GM11168 (cell line): ENCODE measurements at regions not wholly inside any gene's neighbourhood (a gene's known extent, or its start where the extent isn't known, plus 50 kb on each side); places are given as distances from the start of the nearest gene placed in this dataset.
"Not testable (repeated sequence)": the region's sequence is repeated elsewhere in the genome, so short reads cannot be mapped to it uniquely, and the experiment has no call there.

Experiments
- in situ Hi-C: fragments of 300-500 bp; cut with MboI; formaldehyde crosslinking; loops from one replicate; pipeline ENCODE4 v1.12.0; 2022; ENCODE audit warnings: low sequenced_read_pairs; ENCODE audit not compliant: unreplicated experiment

DNA sequence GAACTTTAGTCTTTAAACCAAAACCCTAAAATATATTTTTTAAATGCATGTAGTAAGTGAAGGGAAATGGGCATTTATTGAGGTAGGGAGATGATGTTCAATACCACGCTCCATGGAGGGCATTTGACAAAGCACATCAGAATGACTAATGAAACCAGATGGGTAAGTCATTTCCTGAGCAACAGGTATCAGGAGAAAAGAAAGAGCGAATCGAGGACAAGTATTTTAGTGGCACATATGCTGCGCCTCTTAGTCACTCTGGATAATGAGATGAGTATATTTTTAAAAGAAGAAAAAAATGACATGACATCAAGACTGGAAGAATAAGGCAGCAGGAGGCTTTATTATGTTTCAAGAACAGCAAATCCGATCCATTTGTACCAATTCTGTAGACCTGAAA lies 129.0 kb upstream of the ARHGEF3 start:
- in situ Hi-C loops: no loop called here

DNA sequence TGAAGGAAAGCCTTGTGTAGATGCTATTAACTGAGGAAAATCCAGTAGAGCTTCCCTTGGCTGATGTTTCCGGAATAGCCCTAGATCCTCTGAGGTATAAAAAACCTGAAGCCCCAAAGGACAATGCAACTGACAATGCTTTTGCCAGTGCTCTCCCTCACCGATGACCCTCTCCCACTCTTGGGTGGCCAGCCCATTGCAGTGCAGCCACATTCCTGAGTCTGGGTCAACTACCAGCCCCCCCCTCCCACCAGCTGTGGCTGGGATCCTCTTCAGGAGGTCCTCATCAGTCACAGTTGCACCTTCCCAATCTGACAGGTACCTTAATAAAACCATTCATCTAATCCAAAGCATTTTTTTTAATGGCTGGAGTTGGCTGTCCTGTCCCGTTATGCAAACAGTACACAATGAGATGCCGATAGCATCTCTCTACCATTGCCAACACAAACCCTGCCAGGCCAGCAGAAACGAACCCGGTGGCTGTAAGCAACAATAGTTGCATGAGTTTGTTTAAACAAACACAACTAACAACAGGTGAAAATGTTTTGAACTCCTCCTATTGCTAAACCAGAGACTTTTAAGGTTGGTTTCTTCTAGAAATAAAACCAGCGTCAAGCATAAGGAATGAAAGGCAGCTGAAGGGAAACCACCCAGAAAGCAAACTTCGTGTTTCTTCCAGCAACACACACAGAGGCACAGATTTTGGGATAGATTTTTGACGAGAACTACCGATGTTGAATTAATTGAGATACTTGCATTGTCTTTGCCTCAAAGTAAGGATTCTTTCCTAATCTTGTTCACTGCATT lies 128.3 kb upstream of the ARHGEF3 start:
- in situ Hi-C loops: no loop called here

DNA sequence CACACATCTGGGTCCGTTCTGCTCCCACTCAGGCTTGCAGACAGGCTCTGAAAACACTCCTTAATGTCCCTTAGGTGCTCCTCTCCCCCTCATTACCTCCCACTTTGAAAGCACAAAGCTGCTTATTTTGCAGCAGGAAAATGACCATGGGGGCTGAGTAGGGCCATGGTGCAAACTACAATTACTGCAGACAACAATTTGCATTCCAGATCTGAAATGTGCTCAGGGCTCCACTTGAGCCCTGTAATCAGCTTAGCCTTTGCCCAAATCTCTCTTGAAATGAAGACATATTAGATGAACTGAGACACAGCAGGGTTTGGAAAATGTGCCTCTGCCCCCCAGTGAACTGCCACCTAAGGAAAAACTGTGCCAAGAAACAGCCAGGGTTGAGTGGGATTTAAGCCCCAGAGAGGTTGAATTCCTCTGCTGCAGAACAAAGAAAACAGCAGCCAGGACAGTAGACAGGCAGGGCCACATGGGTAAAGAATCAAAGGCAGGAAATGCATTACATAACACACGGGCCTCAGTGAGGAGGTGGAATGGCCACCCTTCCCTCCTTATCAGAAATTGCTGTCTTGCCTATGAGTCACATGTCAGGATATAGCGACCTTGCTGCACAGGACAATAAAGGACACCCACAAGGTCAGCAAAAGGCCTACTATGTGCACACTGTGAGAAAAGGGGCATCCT lies 126.8 kb upstream of the ARHGEF3 start:
- in situ Hi-C loops: no loop called here

DNA sequence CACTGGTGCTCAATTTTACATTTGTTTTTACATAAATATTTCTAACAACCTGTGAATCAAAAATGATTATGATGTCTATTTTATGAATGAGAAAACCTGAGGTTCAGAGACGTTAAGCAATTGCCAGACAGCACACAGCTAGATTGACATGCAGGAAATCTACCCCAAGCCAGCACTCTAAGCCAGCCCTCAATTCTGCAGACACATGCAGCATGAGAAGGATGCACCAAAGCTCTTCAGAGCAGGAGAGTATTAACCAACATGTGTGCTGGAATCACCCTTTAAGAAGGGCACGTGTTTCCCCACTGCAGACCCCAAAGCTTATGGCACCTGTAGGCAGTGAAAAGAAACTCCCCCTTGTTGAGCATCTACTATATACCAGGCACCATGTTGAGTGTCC lies 126.1 kb upstream of the ARHGEF3 start:
- in situ Hi-C loops: no loop called here

DNA sequence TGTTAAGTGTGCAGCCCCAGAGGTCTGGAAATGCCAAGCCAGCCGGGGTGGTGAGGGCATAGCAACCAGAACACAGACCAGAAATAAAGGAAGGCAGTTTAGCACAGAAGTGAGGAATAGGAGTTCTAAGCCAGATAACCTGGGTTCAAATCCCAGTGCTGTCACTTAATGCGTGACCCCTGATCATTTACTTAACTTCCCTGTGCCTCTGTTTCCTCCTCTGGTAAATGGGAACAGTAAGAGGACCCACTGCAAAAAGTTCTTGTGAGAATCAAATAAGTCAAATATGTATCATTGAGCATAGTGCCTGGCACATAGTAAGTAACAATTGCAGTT lies 125.2 kb upstream of the ARHGEF3 start:
- in situ Hi-C loops: no loop called here

DNA sequence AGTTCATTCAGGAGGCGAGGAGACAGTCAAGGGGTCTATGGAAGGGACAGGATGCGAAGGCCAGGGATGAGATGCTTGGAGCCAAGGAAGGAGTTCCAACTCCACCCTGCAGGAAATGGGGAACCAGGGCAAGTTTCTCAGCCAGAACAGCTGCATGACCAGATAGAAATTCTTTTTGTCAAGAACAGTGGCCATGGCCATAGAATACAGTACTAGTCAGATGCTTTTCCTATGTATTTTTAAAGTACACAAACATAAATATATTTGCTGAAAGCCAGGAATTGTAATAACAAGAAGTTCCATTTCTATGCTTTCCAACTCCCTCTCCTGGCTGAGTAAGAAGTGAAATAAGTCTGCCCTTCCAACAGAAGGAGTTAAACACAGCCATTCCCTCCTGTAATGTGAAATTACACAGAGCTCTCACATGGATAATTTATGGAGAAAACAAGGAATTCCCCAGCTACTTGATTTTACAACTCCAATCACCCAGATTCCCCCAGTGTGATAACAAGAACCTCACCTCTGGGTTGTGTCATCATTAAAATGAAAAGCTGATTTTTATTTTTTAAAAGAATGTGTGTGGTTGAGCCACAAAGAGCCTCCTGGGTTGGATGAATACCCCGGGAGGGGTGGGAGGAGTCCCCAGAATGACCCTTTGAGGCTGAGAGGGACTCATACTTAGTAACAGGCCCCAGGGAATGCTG lies 124.6 kb upstream of the ARHGEF3 start:
- in situ Hi-C loops: no loop called here

DNA sequence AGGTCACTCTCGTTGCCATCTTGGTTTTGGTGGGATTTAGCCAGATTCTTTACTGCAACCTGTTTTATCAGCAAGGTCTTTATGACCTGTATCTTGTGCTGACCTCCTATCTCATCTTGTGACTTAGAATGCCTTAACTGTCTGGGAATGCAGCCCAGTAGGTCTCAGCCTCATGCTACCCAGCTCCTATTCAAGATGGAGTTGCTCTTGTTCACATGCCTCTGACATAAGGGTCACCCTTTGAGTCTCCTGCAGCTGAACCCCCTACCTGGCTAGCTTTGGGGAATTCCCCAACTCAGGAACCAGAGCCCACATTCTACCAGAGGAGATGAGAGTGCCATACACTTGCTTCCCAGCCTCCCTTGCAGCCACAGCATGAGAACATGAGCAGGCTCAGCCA lies 123.0 kb upstream of the ARHGEF3 start:
- in situ Hi-C loops: not testable (repeated sequence)

DNA sequence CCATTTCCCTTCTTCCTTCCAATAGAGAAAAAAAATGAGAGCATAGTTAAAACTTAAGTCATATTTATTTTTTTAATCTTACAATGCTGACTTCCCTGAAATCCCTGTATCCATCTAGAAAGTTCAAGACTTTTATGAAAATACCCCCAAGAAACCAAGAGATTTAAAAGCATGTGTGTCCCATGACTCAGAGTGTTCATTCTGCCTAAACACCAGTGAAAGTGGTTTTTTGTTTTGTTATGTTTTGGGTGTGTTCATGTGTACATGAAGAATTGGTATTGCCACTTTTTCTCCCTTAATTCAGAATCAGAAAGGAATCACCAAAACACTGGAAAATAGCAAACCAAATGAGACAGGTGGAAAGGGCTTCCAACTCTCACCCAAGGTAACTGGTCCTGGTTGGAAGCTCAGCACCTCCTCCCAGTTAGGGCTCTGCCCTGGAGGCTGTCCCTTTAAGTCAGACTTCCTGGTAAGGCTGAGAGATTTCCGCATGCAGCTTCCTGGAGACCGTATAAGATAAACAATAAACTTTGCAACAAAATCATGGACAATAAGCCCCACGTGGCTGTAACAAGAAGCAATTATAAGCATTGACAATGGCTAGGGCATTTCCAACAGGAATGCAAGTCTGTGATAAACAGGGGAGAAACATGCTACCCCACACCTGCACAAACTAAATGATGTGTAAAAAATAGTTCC lies 121.9 kb upstream of the ARHGEF3 start:
- in situ Hi-C loops: no loop called here

DNA sequence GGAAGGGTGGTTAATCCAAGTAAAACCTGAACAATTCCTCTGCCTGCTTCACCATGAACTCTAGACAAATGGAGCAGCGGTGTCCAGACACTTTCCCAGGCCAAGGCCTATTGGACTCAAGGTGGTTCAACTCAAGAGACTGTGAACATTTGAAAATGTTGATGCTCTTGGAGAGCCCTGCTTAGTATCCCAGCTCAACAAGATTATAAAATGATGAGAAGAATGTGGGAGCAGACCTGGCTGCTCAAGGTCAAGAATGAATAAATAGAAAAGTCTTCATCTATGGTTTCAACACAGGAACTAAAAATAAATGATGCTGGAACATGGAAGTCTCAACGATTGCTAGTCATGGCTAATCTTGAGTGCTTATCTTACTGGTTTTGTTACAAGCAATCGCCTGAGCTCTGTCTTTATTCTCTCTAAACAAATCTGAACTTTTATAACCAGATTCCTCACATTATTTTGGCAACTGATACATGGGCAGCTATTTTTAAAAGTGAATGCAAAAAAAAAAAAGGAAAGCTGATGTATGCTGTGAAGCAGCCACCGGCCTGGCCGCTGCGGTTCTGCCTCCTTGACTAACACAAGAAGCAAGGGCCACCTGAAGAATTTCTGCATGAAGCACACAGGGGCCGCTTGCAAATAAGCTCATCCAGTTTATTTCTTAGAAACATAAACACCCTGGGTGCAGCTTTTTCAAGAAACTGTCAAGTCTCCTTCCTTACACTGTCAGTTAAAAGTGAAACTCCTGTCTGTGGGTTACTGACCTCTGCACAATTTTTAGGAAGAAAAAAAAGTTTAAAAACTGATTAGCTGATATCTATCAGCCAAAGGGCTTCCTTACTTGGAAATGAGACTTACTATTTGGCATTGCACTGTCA lies 120.1 kb upstream of the ARHGEF3 start:
- in situ Hi-C loops: no loop called here

DNA sequence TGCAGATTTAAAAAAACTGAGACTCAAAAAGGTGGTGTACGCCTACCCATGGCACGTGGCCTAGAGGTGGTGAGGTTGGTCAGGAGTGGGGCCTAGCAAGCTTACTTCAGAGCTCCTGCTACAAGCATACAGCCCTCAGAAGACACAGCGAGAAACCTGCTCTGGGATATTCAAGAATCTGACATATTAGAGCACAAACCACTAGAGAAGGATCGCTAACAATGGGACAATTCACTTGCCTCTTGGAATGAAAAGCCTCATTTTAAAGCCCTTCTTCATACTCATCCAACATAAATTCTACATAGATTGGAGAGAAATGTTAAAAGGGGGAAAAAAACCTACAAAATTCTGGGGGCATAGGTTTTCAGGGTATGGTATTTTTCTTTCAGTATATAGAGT lies 118.0 kb upstream of the ARHGEF3 start:
- in situ Hi-C loops: no loop called here

DNA sequence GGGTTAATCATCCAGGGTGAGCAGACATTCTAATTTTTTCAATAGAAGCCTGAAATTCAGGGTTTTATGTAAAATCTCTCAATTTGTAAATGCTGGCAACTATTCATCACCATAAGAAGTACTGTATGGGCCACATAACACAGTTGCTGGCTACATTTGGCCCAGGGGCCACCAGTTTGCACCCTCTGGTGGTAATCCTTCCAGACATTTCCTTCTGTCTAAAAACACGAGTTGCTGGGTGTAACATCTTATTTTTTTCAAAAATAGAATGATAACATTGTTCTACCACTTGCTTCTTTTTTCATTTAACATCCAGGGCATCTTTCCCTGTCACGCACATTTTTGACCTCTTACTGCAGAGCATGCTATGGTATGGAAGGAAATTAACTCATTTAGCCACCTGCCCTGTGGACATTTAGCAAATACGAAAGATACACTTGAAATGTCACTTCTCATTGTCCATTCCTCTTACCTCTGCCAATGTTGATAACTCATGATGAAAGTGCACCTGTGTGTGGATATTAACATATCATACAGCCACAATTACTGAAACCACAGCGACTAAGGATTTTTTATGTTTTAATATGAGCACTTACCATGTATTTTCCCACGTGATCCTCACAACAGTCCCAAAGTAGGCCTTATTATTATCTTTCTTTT lies 117.5 kb upstream of the ARHGEF3 start:
- in situ Hi-C loops: no loop called here

DNA sequence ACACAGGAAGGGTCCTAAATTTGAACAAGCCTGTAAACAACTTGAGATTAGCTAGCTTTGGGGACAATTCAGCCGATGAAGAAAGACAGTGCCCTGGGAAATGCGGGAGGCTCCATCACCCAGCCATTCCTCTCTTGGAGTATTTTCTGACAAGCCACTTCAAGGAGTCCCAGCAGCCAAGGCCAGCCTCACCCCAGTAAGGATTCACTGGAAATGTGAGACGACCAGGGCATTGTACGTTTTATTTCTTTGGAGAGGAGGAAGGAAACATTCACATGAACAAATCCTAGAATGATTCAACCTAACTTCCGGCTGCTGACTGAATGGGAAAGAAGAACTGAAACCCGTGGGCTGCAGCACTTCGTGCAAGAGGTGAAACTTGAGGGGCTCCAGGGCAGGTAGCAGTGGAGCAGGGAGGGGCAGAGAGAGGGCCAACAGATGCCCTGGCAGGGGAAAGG lies 116.4 kb upstream of the ARHGEF3 start:
- in situ Hi-C loops: no loop called here

DNA sequence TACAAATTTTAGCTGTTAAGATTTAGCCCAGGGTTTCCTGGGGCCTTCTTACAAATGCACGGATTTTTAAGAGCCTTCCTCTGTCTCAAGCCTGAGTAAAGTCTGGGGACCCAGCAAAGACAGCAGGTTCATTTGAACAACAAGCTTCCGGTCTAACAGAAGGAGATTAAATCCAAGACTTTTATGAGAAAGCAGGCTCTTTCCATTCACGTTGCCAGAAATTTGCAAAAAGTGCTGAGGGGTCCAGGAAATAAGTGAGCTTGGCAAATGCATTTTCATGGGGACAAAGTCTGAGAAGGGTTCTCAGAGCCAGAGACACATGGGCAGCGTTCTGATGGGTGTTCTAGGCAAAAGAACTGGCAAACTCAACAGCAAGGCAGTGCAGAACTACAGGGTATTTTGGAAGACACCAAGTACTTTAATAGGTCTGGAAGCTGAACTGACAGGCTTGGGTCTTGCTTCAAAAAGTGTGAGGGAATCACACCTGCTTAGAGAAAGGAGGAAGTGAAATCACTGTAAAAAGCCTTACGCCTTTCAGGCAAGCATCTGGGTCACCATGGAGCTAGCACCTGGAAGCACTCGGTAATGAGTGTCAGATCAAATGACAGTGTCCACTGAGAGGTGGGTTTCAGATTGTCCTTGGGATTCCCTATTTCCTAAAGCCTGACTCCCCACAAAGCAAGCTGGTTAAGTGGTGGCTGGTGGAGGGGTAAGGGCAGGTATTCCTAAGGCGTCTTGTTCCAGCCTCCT lies 115.8 kb upstream of the ARHGEF3 start:
- in situ Hi-C loops: no loop called here

DNA sequence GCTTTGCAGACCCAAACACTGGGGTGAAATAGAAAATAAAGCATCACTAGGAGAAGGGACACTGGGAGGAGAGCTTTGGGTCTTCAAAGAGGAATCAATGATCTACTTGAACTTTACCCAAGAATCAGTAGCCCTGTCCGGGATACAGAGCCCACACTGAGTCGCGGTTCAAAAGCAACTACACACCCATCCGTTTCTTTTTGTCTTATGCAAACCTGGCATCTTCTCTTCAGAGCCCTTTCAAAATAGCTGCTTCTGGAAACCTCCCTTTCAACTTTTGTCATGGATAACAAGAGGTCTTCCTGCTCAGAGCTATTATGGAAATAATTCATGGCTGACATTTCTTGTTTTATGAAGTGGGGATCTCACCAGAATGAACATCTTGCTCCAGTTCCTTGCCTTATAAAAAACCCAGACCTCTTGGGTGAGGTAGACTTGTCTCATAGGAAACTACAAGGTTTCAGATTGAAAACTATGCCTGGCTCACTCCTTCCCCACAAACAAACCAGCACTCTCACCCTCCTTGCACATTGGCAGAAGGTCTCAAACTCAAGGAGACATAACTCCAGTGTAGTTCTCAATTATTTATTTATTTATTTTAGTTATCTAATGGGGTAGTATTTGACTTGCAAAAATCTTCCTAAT lies 115.1 kb upstream of the ARHGEF3 start:
- in situ Hi-C loops: no loop called here

DNA sequence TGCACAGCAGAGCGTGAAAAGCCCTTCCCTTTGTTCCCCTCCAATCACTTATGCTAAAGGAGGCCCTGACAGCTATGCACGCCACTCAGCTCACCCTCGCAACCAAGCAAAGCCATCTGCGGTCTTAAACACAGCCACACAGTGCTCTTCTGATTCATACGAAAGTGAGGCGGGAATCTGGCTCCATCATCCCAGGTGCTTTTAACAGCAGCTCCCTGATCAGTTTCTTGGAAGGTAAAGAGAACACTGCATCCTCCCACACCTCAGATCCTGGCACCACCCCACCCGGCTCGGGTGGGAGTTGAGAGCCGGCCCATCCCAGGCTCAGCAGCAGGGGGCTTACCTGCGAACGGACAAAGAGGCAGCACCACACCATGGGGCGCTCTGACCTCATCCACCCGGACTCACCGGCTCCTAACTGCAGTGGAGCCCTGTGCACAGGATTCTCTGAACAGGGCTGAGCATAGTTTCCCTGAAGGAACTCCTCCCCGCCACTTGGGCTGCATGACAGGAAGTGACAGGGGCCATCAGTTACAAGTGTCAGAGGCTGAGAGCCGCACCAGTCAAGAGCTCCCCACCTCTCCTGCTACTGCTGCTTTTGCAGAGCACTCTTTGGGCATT lies 114.3 kb upstream of the ARHGEF3 start:
- in situ Hi-C loops: no loop called here

DNA sequence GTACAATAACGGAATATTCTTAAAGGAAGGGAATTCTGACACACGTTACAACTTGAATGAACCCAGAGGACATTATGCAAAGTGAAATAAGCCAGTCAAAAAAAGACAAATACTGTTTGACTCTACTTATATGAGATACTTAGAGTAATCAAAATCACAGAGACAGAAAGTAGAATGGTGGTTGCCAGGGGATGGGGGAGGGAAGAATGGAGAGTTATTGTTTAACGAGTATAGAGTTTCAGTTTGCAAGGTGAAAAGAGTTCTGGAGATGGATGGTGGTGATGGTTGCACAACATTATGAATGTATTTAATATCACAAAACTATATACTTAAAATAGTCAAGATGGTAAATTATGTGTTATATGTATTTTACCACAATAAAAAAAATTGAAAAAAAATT lies 112.9 kb upstream of the ARHGEF3 start:
- in situ Hi-C loops: no loop called here

DNA sequence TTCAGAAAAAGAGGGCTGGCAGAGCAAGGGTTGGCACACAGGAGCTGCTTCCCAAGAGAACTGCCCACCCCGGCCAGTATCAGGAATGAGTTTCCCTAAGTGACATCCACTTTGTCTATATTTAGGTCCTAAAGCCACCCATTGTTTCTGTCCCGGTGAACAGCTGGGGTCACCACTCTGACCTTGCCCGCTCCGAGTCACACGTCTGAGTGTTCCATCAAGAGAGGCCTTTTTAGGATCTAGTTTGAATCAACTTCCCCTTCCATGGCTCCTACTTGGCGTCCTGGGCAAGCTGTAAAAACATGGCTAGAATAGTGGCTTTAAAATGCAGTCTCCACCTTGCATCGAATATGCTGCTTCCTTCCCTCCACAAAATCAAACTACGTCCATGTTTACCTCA lies 109.6 kb upstream of the ARHGEF3 start:
- in situ Hi-C loops: no loop called here

DNA sequence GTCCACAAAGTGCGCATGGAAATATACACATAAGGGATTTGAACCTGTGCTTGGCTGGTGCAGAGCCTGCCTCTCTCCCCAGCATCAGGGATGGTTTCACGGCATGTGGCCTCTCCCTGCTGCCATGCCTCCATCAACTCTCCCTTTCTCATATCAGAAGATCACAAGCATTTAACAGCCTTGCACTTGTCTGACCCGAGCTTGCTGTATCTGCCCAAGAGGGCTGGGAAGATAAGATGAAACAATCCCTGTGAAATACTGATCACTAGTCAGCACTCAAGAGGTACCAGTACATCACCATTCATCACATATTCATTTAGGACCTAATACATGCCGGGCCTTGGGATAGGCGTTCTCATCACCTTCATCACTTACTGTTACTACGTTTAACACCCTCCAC lies 107.6 kb upstream of the ARHGEF3 start:
- in situ Hi-C loops: no loop called here
